Mucosa of descending colon (tissue), 3 donors: ENCODE measurements at regions not wholly inside any gene's neighbourhood (a gene's known extent, or its start where the extent isn't known, plus 50 kb on each side); places are given as distances from the start of the nearest gene placed in this dataset.

Experiments used
- ATAC-seq: fragments of 200-7000 bp; cut with Tn5 transposase; one replicate; pipeline ENCODE4 v1.9.1; 2020; ENCODE audit warnings: mild to moderate bottlenecking, moderate library complexity
- DNase-seq, 3 donors: peaks; one replicate each; pipeline ENCODE4 v3.0.0-alpha.2; 2020
- H3K36me3 ChIP-seq: fragments of 200-600 bp; one replicate; pipeline ENCODE4 v1.8.0; 2021; ENCODE audit warnings: low read depth, mild to moderate bottlenecking
- H3K4me1 ChIP-seq: fragments of 200-600 bp; one replicate; pipeline ENCODE4 v1.8.0; 2021; ENCODE audit warnings: low read depth, mild to moderate bottlenecking
- H3K4me3 ChIP-seq: fragments of 200-600 bp; one replicate; pipeline ENCODE4 v1.8.0; 2021; ENCODE audit warnings: mild to moderate bottlenecking
- H3K9me3 ChIP-seq: fragments of 200-600 bp; one replicate; pipeline ENCODE4 v1.8.0; 2021; ENCODE audit warnings: mild to moderate bottlenecking
- intact Hi-C, 2 donors: fragments of 100-400 bp; cut with DNase I in 1 of 2; cut with micrococcal nuclease in 1 of 2; formaldehyde crosslinking; loops; one replicate each; pipeline versions ENCODE4 v1.11.0 to v1.11.1; 2022; cut with DNase I, micrococcal nuclease
- TF ChIP-seq, protein P1 (sequence below): fragments of 200-600 bp; IDR thresholded peaks from one replicate; pipeline ENCODE4 v1.8.0; 2022; ENCODE audit warnings: antibody characterized with exemption, mild to moderate bottlenecking
- donor health status: DM: no; HTN: no; CAD: no; lungs with moderate emphysema.
- donor health status: DM: no; HTN: no; CAD: no.
- donor health status: DM: no; HTN: yes; CAD: no.

DNA sequence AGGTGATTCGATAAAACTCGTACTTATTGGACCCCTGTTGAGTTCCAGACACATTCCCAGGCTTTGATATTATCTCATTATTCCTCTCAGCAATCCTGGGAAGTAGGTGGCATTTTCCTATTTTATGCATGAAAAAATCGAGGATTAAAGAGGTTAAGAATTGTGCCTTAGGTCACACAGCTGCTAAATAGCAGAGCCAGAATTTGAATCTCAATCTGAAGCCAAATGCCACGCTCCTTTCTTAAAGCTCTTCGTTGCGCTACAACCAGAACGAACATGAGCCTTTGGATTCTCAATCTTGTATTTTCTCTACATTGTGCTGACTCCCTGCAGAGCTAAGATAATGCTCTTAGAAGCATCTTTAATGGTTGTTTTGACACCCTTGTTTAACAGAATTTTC lies 527.8 kb upstream of the TLE4 start:
- no peak overlapping the region for H3K4me3 ChIP-seq
- intact Hi-C loops, result no loop called here
- no peak for DNase-seq
- TF ChIP-seq, protein P1, sequence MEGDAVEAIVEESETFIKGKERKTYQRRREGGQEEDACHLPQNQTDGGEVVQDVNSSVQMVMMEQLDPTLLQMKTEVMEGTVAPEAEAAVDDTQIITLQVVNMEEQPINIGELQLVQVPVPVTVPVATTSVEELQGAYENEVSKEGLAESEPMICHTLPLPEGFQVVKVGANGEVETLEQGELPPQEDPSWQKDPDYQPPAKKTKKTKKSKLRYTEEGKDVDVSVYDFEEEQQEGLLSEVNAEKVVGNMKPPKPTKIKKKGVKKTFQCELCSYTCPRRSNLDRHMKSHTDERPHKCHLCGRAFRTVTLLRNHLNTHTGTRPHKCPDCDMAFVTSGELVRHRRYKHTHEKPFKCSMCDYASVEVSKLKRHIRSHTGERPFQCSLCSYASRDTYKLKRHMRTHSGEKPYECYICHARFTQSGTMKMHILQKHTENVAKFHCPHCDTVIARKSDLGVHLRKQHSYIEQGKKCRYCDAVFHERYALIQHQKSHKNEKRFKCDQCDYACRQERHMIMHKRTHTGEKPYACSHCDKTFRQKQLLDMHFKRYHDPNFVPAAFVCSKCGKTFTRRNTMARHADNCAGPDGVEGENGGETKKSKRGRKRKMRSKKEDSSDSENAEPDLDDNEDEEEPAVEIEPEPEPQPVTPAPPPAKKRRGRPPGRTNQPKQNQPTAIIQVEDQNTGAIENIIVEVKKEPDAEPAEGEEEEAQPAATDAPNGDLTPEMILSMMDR, result no peak
- ATAC-seq, result no peak
- H3K4me1 ChIP-seq, result no peaks in the 10 kb centered on the region
- no peaks in the 10 kb centered on the region for H3K9me3 ChIP-seq
- no peaks in the 10 kb centered on the region for H3K36me3 ChIP-seq

- no peaks in the 10 kb centered on the region for H3K9me3 ChIP-seq
- H3K4me3 ChIP-seq, result no peak overlapping the region
- intact Hi-C loops, result no loop called here
- ATAC-seq, result no peak
- H3K4me1 ChIP-seq, result no peaks in the 10 kb centered on the region
- DNase-seq, result no peak
- TF ChIP-seq, protein P1, result no peak
- no peaks in the 10 kb centered on the region for H3K36me3 ChIP-seq
These were observed 525.4 kb upstream of the TLE4 start for GRCh38 chr9:79046401-79046800.

DNA sequence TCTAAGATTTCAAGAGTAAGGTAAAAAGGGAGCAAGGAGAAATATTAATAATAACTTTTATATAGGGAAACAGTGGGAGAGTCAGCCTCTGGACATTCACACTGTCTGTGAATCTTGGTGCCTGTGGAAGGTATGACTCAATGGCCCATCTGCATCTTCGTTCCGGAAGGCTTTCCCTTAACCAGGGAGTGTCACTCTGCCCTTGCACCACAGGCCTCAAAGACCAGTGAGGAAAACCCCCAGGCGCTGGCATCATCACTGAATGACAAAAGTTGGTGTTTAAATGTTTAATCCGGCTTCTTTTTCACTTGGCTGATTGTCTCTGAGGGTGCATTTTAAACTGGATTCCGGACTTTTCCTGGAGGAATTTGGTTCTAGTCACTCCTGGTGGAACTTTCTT lies 522.4 kb upstream of the TLE4 start:
- TF ChIP-seq, protein P1, result no peak
- H3K9me3 ChIP-seq, result no peaks in the 10 kb centered on the region

DNA sequence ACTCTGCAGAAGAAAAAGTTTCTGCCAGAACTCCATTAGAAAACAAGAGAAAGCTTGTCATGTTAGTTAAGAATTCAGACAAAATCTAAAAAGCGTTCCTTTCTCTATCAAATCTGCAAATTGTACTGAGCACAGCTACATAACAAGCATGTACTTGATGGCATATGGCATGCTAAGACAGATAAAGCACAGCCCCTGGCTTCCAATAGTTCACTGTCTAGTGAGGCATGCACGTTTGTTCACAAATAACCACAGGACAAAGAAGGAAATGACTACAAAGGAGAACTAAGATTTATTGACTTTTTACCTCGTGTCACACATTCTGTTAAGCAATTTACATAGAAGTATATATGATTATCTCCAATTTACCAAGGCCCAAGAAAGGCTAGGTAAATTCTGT lies 518.2 kb upstream of the TLE4 start:
- Histone ChIP-seq H3K4me1 (no peaks in the 10 kb centered on the region), H3K36me3 (no peaks in the 10 kb centered on the region), H3K4me3 (no peak overlapping the region), H3K9me3 (no peaks in the 10 kb centered on the region)
- intact Hi-C loops, result no loop called here
- ATAC-seq (no peak), DNase-seq (no peak)
- TF ChIP-seq, protein P1, result no peak

More for the DNA sequence above, 522.4 kb upstream of the TLE4 start:
- Histone ChIP-seq H3K4me3 (no peak overlapping the region), H3K36me3 (no peaks in the 10 kb centered on the region), H3K4me1 (no peaks in the 10 kb centered on the region)
- DNase-seq (no peak), ATAC-seq (no peak)
- intact Hi-C loops, result no loop called here

DNA sequence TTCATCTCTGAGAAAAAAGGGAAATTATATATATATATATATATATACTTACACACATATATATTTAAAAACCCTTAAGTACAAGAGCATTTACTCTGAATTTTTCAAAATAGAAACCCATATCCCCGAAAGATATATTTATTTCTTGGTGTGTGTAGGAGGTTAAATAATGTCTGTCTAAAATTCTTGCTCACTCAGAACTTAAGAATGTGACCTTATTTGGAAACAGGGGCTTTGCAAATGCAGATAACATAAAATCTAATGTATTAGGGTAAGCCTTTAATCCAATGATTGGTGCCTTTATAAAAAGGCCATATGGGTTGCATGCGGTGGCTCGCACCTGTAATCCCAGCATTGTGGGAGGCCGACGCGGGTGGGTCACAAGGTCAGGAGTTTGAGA lies 517.3 kb upstream of the TLE4 start:
- no peak for DNase-seq
- H3K9me3 ChIP-seq, result no peaks in the 10 kb centered on the region
- ATAC-seq, result no peak
- H3K36me3 ChIP-seq, result no peaks in the 10 kb centered on the region
- no peak overlapping the region for H3K4me3 ChIP-seq
- TF ChIP-seq, protein P1, result no peak
- intact Hi-C loops, result no loop called here
- H3K4me1 ChIP-seq, result no peaks in the 10 kb centered on the region

- no peaks in the 10 kb centered on the region for H3K4me1 ChIP-seq
These were observed 515.7 kb upstream of the TLE4 start for GRCh38 chr9:79056041-79056440.

More at GRCh38 chr9:79056041-79056440, 515.7 kb upstream of the TLE4 start:
- ATAC-seq, result no peak
- Histone ChIP-seq H3K36me3 (no peaks in the 10 kb centered on the region), H3K4me3 (no peak overlapping the region), H3K9me3 (no peaks in the 10 kb centered on the region)
- TF ChIP-seq, protein P1, result no peak
- DNase-seq, result no peak
- intact Hi-C loops, result no loop called here
